22Rv1 (cell line): ENCODE measurements at regions not wholly inside any gene's neighbourhood (a gene's known extent, or its start where the extent isn't known, plus 50 kb on each side); places are given as distances from the start of the nearest gene placed in this dataset.

Experiments
- ZFX ChIP-seq: fragments of 450-650 bp; IDR thresholded peaks from 2 replicates; pipeline ENCODE4 v1.6.1; 2017; ENCODE audit warnings: antibody characterized with exemption, borderline replicate concordance
- TF ChIP-seq, protein P1 (sequence below): fragments of 450-650 bp; IDR thresholded peaks from 2 replicates; pipeline ENCODE4 v1.5.1; 2017; ENCODE audit warnings: mild to moderate bottlenecking

DNA sequence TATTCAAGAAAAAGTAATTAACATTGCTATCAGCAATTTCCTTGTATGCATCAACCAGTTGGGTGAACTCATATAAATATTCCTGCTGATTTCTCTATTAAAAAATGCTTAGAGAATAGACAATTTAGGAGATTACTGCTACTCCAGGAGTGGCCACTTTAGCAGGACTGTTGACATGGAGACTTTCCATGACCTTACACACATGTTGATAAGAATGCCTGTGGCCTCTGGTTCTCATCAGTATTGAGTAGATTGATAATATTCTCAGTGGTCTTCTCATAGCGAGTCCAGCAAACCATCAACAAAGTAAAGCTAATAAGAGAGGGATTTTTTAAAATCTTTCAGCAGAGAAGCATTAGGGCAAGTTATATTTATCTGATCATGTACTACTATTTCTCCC, 208.4 kb upstream of the MARCKS start:
- TF ChIP-seq, protein P1, sequence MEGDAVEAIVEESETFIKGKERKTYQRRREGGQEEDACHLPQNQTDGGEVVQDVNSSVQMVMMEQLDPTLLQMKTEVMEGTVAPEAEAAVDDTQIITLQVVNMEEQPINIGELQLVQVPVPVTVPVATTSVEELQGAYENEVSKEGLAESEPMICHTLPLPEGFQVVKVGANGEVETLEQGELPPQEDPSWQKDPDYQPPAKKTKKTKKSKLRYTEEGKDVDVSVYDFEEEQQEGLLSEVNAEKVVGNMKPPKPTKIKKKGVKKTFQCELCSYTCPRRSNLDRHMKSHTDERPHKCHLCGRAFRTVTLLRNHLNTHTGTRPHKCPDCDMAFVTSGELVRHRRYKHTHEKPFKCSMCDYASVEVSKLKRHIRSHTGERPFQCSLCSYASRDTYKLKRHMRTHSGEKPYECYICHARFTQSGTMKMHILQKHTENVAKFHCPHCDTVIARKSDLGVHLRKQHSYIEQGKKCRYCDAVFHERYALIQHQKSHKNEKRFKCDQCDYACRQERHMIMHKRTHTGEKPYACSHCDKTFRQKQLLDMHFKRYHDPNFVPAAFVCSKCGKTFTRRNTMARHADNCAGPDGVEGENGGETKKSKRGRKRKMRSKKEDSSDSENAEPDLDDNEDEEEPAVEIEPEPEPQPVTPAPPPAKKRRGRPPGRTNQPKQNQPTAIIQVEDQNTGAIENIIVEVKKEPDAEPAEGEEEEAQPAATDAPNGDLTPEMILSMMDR: no peak
- TF ChIP-seq ZFX: no peak
